ENCODE measurements at regions not wholly inside any gene's neighbourhood (a gene's known extent, or its start where the extent isn't known, plus 50 kb on each side); places are given as distances from the start of the nearest gene placed in this dataset.

- no peak for DNase-seq (ENCODE audit: extremely low read depth in 1 of 2, low read depth in 1 of 2)
Observed at GRCh38 chr6:84425971-84426705, 198.7 kb upstream of the CEP162 start.

- no peak for DNase-seq (ENCODE audit: extremely low read depth in 1 of 2, low read depth in 1 of 2)
Observed at GRCh38 chr6:84424956-84425355, 197.5 kb upstream of the CEP162 start.

GRCh38 chr6:84422380-84422968 is 195.0 kb upstream of the CEP162 start:
- DNase-seq (ENCODE audit: extremely low read depth in 1 of 2, low read depth in 1 of 2) = peak in 1 of 2 donors; percentile 5

GRCh38 chr6:84421031-84421430 is 193.6 kb upstream of the CEP162 start:
- no peak for DNase-seq (ENCODE audit: extremely low read depth in 1 of 2, low read depth in 1 of 2)

- DNase-seq (ENCODE audit: extremely low read depth in 1 of 2, low read depth in 1 of 2) = no peak
Observed at GRCh38 chr6:84417260-84417659, 189.8 kb upstream of the CEP162 start.

- DNase-seq (ENCODE audit: extremely low read depth in 1 of 2, low read depth in 1 of 2) = no peak
Observed at GRCh38 chr6:84416043-84416657, 188.7 kb upstream of the CEP162 start.

- DNase-seq (ENCODE audit: extremely low read depth in 1 of 2, low read depth in 1 of 2) = no peak
Observed at GRCh38 chr6:84415517-84415916, 188.1 kb upstream of the CEP162 start.

- DNase-seq (ENCODE audit: extremely low read depth in 1 of 2, low read depth in 1 of 2) = no peak
Observed at GRCh38 chr6:84415068-84415467, 187.6 kb upstream of the CEP162 start.

GRCh38 chr6:84414531-84414930 is 187.1 kb upstream of the CEP162 start:
- DNase-seq (ENCODE audit: extremely low read depth in 1 of 2, low read depth in 1 of 2) = no peak

GRCh38 chr6:84411060-84411629 is 183.7 kb upstream of the CEP162 start:
- DNase-seq (ENCODE audit: extremely low read depth in 1 of 2, low read depth in 1 of 2) = no peak

GRCh38 chr6:84409911-84410310 is 182.5 kb upstream of the CEP162 start:
- no peak for DNase-seq (ENCODE audit: extremely low read depth in 1 of 2, low read depth in 1 of 2)

GRCh38 chr6:84408028-84408427 is 180.6 kb upstream of the CEP162 start:
- DNase-seq (ENCODE audit: extremely low read depth in 1 of 2, low read depth in 1 of 2) = no peak

GRCh38 chr6:84403545-84403944 is 176.1 kb upstream of the CEP162 start:
- DNase-seq (ENCODE audit: extremely low read depth in 1 of 2, low read depth in 1 of 2) = no peak

- no peak for DNase-seq (ENCODE audit: extremely low read depth in 1 of 2, low read depth in 1 of 2)
Observed at GRCh38 chr6:84399003-84399402, 171.6 kb upstream of the CEP162 start.

GRCh38 chr6:84392261-84392660 is 164.8 kb upstream of the CEP162 start:
- DNase-seq (ENCODE audit: extremely low read depth in 1 of 2, low read depth in 1 of 2) = no peak

GRCh38 chr6:84390851-84391250 is 163.4 kb upstream of the CEP162 start:
- DNase-seq (ENCODE audit: extremely low read depth in 1 of 2, low read depth in 1 of 2) = no peak

GRCh38 chr6:84390334-84390733 is 162.9 kb upstream of the CEP162 start:
- DNase-seq (ENCODE audit: extremely low read depth in 1 of 2, low read depth in 1 of 2) = no peak

GRCh38 chr6:84379142-84379541 is 151.7 kb upstream of the CEP162 start:
- DNase-seq (ENCODE audit: extremely low read depth in 1 of 2, low read depth in 1 of 2) = no peak

GRCh38 chr6:84372290-84372689 is 144.8 kb upstream of the CEP162 start:
- DNase-seq (ENCODE audit: extremely low read depth in 1 of 2, low read depth in 1 of 2) = no peak

GRCh38 chr6:84371681-84372080 is 144.2 kb upstream of the CEP162 start:
- DNase-seq (ENCODE audit: extremely low read depth in 1 of 2, low read depth in 1 of 2) = no peak

- no peak for DNase-seq (ENCODE audit: extremely low read depth in 1 of 2, low read depth in 1 of 2)
Observed at GRCh38 chr6:84362193-84362821, 134.9 kb upstream of the CEP162 start.

Data from stimulated activated CD8-positive, alpha-beta memory T cell treated with anti-CD3 and anti-CD28 coated beads, Interleukin-7, amount 100 ng/mL, for 48 hours (primary cell).